Thyroid gland (tissue), 4 donors: ENCODE measurements at regions not wholly inside any gene's neighbourhood (a gene's known extent, or its start where the extent isn't known, plus 50 kb on each side); places are given as distances from the start of the nearest gene placed in this dataset.

Experiments used
- POLR2A ChIP-seq, 2 donors: fragments of 450-650 bp; IDR thresholded peaks; one replicate each; pipeline ENCODE4 v1.6.1; 2017; ENCODE audit warnings: antibody characterized with exemption in 2 of 2, mild to moderate bottlenecking in 2 of 2, moderate library complexity in 1 of 2
- TF ChIP-seq, protein P1 (sequence below), 6 experiments: fragments of 200-600 bp in 3 of 6; fragments of 450-650 bp in 3 of 6; sonication (generic) in 3 of 6; IDR thresholded peaks; one replicate each; pipeline ENCODE4 v1.5.1; 2016 to 2019; ENCODE audit warnings: antibody characterized with exemption in 6 of 6, mild to moderate bottlenecking in 2 of 6, inconsistent platforms in 1 of 6, moderate library complexity in 1 of 6

DNA sequence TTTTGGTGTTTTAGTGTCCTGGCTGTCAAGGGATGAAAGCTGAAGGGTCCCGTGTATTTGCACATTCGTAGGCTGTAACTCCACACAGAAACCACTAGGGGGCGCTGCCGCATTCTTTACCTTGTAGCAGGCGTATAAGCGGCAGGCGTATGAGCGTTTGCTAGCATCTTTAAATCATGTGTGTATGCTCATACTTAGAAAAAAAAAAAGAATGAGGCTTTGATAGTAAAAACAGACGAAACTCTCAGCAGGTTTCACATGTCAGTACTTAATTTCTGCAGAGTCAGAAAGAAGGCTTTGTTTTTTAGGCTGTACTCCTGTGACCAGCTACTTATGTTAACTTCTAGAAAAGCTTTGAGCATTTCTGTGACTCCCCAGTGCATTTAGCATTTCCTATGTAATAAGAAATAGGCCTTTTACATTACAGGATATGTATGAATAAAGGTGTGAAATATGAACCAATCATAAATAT is 218.8 kb upstream of the ADAMTSL1 start:
- TF ChIP-seq POLR2A (IDR thresholded peaks at IDR 0.05) = no peak
- TF ChIP-seq, protein P1, sequence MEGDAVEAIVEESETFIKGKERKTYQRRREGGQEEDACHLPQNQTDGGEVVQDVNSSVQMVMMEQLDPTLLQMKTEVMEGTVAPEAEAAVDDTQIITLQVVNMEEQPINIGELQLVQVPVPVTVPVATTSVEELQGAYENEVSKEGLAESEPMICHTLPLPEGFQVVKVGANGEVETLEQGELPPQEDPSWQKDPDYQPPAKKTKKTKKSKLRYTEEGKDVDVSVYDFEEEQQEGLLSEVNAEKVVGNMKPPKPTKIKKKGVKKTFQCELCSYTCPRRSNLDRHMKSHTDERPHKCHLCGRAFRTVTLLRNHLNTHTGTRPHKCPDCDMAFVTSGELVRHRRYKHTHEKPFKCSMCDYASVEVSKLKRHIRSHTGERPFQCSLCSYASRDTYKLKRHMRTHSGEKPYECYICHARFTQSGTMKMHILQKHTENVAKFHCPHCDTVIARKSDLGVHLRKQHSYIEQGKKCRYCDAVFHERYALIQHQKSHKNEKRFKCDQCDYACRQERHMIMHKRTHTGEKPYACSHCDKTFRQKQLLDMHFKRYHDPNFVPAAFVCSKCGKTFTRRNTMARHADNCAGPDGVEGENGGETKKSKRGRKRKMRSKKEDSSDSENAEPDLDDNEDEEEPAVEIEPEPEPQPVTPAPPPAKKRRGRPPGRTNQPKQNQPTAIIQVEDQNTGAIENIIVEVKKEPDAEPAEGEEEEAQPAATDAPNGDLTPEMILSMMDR (IDR thresholded peaks at IDR 0.05) = peak; percentile 87 to 97 (median 93)
